BJ (cell line): ENCODE measurements at regions not wholly inside any gene's neighbourhood (a gene's known extent, or its start where the extent isn't known, plus 50 kb on each side); places are given as distances from the start of the nearest gene placed in this dataset.

Source experiments
- CTCF ChIA-PET: fragments of 350-600 bp; formaldehyde crosslinking; extraction: SDS; loops from one replicate; lab custom pipeline; 2021; ENCODE audit warnings: antibody characterized with exemption, inconsistent platforms; lab: Yijun Ruan, JAX
- POLR2A ChIA-PET: fragments of 300-600 bp; sonication (Branson Sonifier 250); formaldehyde crosslinking; extraction: SDS; loops from one replicate; lab custom pipeline; 2021; ENCODE audit warnings: antibody characterized with exemption; lab: Charles Lee
- DNase-seq: peaks from one replicate; pipeline ENCODE4 v3.0.0-alpha.2; 2011; ENCODE audit warnings: low read depth
- H3K27me3 ChIP-seq: 2 replicates; pipeline ENCODE4 v1.6.0; 2011; ENCODE audit warnings: low read length; ENCODE audit not compliant: control insufficient read depth, insufficient read depth
- H3K36me3 ChIP-seq: 2 replicates; pipeline ENCODE4 v1.5.1; 2011; ENCODE audit warnings: low read length; ENCODE audit not compliant: control insufficient read depth, insufficient read depth
- H3K4me3 ChIP-seq: 2 replicates; pipeline ENCODE4 v1.5.1; 2011; ENCODE audit warnings: low read depth, mild to moderate bottlenecking, control low read depth, low read length
- TF ChIP-seq, protein P1 (sequence below): IDR thresholded peaks from 2 replicates; pipeline ENCODE4 v1.5.1; 2011; ENCODE audit warnings: low read depth, mild to moderate bottlenecking, control low read depth, inconsistent platforms, low read length, moderate library complexity; ENCODE audit not compliant: insufficient read depth

DNA sequence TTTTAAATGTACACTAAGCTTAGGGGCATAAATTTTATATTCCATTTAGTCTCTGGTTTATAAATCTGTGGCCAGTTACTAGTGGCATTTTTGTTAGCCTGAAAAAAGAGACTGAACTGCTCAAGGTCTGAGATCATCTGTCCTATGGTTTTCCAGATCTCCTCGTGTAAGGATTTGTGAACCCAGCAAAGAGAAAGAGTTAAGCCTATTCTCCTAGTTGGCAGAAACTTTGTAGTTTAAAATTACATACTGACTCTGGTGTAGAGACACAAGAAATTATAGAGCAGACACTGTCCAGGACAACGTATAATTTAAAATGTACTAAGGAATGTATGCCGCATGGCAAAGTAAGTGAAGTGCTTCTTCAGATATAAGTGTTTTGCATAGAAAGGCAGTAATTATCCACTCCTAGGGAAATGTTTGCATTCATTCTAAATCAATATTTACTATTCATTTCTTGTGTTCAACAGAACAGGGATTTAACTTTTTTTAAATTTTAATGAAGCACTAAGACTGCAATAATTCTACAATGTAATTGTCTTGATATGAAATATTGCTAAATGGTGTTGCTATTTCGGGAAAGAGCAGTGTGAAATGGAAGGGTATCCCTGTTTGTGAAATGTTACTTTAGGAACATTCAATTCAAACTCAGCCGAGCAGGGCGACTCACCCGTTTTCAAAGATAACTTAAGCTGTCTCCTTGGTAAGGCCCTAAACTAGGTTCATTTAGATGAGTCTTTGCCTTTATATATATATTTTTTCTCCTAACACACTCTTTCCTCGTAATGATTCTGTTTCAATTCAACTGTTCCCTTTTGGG, 508.4 kb upstream of the ZEB2 start:
- DNase-seq, result no peak
- Histone ChIP-seq H3K4me3 (no peak overlapping the region), H3K36me3 (no peaks in the 10 kb centered on the region), H3K27me3 (no peaks in the 10 kb centered on the region)
- POLR2A ChIA-PET, result no interaction called here
- CTCF ChIA-PET, result no interaction called here
- TF ChIP-seq, protein P1, sequence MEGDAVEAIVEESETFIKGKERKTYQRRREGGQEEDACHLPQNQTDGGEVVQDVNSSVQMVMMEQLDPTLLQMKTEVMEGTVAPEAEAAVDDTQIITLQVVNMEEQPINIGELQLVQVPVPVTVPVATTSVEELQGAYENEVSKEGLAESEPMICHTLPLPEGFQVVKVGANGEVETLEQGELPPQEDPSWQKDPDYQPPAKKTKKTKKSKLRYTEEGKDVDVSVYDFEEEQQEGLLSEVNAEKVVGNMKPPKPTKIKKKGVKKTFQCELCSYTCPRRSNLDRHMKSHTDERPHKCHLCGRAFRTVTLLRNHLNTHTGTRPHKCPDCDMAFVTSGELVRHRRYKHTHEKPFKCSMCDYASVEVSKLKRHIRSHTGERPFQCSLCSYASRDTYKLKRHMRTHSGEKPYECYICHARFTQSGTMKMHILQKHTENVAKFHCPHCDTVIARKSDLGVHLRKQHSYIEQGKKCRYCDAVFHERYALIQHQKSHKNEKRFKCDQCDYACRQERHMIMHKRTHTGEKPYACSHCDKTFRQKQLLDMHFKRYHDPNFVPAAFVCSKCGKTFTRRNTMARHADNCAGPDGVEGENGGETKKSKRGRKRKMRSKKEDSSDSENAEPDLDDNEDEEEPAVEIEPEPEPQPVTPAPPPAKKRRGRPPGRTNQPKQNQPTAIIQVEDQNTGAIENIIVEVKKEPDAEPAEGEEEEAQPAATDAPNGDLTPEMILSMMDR, result no peak

DNA sequence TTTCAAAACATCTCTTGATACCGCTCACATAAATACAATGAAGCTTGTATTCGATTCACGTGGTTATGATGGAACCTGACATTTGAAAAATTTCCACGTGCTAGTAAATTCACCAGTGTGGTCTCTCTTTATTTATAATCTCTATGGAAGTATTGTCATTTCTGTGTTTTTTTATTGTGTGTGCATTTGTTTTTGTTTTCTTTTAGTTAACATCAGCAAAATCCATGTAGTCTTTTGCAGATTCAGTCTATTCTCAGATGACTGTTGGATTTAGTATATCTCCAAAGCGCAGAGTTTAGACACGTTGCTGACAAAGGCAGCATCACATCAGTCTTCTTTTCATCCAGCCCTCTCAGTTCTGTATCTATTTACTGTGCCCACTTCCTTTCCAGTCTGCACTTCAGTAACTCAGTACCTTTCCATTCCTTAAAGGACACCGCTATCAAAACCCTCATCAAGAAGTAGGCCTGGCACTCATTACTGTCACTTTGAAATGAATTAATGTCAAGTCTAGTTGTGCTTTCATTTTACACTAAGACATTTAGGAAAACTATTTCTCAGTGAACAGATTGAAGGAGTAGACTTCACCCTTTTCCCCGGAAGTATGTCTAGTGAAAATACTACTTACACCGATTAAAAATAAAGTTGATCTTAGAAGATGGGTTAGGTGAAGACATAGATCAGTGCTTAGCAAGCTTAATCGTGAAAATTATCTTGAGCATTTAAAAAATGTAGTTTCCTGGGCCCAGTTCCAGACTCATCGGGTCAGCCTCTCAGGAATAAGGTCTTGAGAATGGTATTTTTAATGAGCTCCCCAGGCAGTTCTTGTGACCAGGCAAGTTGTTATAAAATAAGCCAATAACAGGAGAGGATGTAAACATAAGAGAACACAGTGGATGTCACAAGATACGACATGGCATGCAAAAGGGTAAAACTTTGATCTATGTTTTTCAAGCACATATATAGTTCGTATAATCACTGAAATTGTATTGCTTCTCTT, 506.8 kb upstream of the ZEB2 start:
- H3K4me3 ChIP-seq, result no peak overlapping the region
- TF ChIP-seq, protein P1, result no peak
- POLR2A ChIA-PET, result no interaction called here
- no peaks in the 10 kb centered on the region for H3K27me3 ChIP-seq
- CTCF ChIA-PET, result no interaction called here
- DNase-seq, result peak; percentile 78
- no peaks in the 10 kb centered on the region for H3K36me3 ChIP-seq

DNA sequence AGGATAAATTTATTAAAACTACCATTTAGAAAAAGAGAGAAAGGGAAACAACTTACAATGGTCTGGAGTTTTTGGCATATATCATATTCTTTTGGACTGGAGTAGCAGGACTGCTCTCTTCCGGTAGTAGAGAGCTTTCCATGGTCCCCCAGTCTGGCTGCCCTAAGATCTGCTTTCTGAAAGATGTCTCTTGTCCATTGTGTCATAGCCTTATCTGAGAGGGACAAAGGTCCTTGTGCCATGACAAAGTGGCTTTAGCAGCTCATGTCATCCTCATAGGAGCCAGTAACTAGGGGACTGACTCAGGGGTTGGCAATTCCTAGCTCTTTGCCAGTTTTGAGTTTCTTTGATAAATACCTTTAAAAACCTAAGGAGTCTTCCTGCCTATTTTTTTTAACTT, 505.5 kb upstream of the ZEB2 start:
- CTCF ChIA-PET, result no interaction called here
- no peak overlapping the region for H3K4me3 ChIP-seq
- POLR2A ChIA-PET, result no interaction called here
- no peak for DNase-seq
- no peaks in the 10 kb centered on the region for H3K27me3 ChIP-seq
- H3K36me3 ChIP-seq, result no peaks in the 10 kb centered on the region
- TF ChIP-seq, protein P1, result no peak

- DNase-seq, result no peak
- ChIA-PET CTCF (no interaction called here), POLR2A (interaction anchor here (0.6 kb wide), 2 partner anchors 241 to 508 kb away, joined by 3 to 4 read pairs; no protein-coding TSS in a partner anchor)
- no peaks in the 10 kb centered on the region for H3K27me3 ChIP-seq
- no peaks in the 10 kb centered on the region for H3K36me3 ChIP-seq
- TF ChIP-seq, protein P1, result no peak
- H3K4me3 ChIP-seq, result no peak overlapping the region
Measured at GRCh38 chr2:145023334-145023934, 503.5 kb upstream of the ZEB2 start.
